SK-N-SH (cell line): ENCODE measurements at regions not wholly inside any gene's neighbourhood (a gene's known extent, or its start where the extent isn't known, plus 50 kb on each side); places are given as distances from the start of the nearest gene placed in this dataset.

Source experiments
- CTCF ChIA-PET: fragments of 300-600, 350-600 bp; formaldehyde crosslinking; extraction: SDS; loops from one replicate; lab custom pipeline; 2021; lab: Yijun Ruan, JAX
- POLR2A ChIA-PET: fragments of 350-600 bp; sonication (Branson Sonifier 250); formaldehyde crosslinking; extraction: SDS; loops from one replicate; lab custom pipeline; 2020; ENCODE audit warnings: antibody characterized with exemption, inconsistent platforms; lab: Yijun Ruan, JAX
- DNase-seq: peaks from one replicate; pipeline ENCODE4 v3.0.0; 2012
- H2AFZ ChIP-seq: fragments of 200-600 bp; sonication (generic); 2 replicates; pipeline ENCODE4 v1.8.1; 2016; ENCODE audit warnings: antibody characterized with exemption, mild to moderate bottlenecking, low read depth
- H3F3A ChIP-seq: fragments of 200-600 bp; sonication (generic); replicated peaks from 2 replicates; pipeline ENCODE3; 2016; ENCODE audit warnings: antibody characterized with exemption, mild to moderate bottlenecking; ENCODE audit not compliant: insufficient read depth
- H3K27ac ChIP-seq, 2 experiments: fragments of 200-500 bp in 1 of 2; fragments of 200-600 bp in 1 of 2; sonication (Bioruptor generic) in 1 of 2; sonication (generic), shearing (Covaris generic) in 1 of 2; 2 replicates each; pipeline versions ENCODE4 v1.5.1 to v1.6.1; 2014 to 2016; ENCODE audit warnings: low read depth in 2 of 2, inconsistent platforms in 1 of 2, low read length in 1 of 2, mild to moderate bottlenecking in 1 of 2, mixed read lengths in 1 of 2
- H3K27me3 ChIP-seq: fragments of 200-600 bp; sonication (generic), shearing (Covaris generic); 2 replicates; pipeline ENCODE4 v1.6.1; 2016; ENCODE audit warnings: mixed run types; ENCODE audit not compliant: insufficient read depth
- H3K36me3 ChIP-seq, 2 experiments: fragments of 200-500 bp in 1 of 2; fragments of 200-600 bp in 1 of 2; sonication (Bioruptor generic) in 1 of 2; sonication (generic) in 1 of 2; replicated peaks in 1 of 2; 2 replicates each; pipeline versions ENCODE3 to v1.5.1; 2014 to 2016; ENCODE audit warnings: low read length in 1 of 2, mild to moderate bottlenecking in 1 of 2; ENCODE audit not compliant: insufficient read depth in 2 of 2, control insufficient read depth in 1 of 2
- H3K4me1 ChIP-seq, 2 experiments: fragments of 200-500 bp in 1 of 2; fragments of 200-600 bp in 1 of 2; sonication (Bioruptor generic) in 1 of 2; sonication (generic), shearing (Covaris generic) in 1 of 2; 2 replicates each; pipeline versions ENCODE4 v1.5.1 to v1.6.1; 2014 to 2016; ENCODE audit warnings: low read depth in 1 of 2, low read length in 1 of 2, mixed run types in 1 of 2; ENCODE audit not compliant: insufficient read depth in 2 of 2, control insufficient read depth in 1 of 2
- H3K4me2 ChIP-seq: fragments of 200-600 bp; sonication (generic), shearing (Covaris generic); 2 replicates; pipeline ENCODE4 v1.6.1; 2017; ENCODE audit warnings: mixed run types
- H3K4me3 ChIP-seq, 2 experiments: fragments of 200-500 bp in 1 of 2; fragments of 200-600 bp in 1 of 2; sonication (Bioruptor generic) in 1 of 2; sonication (generic), shearing (Covaris generic) in 1 of 2; 2 replicates each; pipeline versions ENCODE4 v1.5.1 to v1.8.1; 2014 to 2016; ENCODE audit warnings: low read depth in 2 of 2, inconsistent platforms in 1 of 2, low read length in 1 of 2, mild to moderate bottlenecking in 1 of 2, mixed read lengths in 1 of 2, moderate library complexity in 1 of 2
- H3K79me2 ChIP-seq: fragments of 200-600 bp; sonication (generic); 2 replicates; pipeline ENCODE4 v1.8.1; 2017; ENCODE audit warnings: mild to moderate bottlenecking; ENCODE audit not compliant: insufficient read depth
- H3K9ac ChIP-seq: fragments of 200-600 bp; sonication (generic); 2 replicates; pipeline ENCODE4 v1.6.1; 2017; ENCODE audit warnings: mixed run types
- H3K9me2 ChIP-seq: fragments of 200-600 bp; sonication (generic); 2 replicates; pipeline ENCODE4 v1.6.1; 2017; ENCODE audit warnings: mixed run types
- H3K9me3 ChIP-seq: fragments of 200-600 bp; sonication (generic); 2 replicates; pipeline ENCODE4 v1.6.1; 2017; ENCODE audit warnings: mixed run types, mild to moderate bottlenecking, moderate library complexity
- H4K20me1 ChIP-seq: fragments of 200-600 bp; sonication (generic); 2 replicates; pipeline ENCODE4 v1.6.1; 2017; ENCODE audit warnings: mild to moderate bottlenecking, mixed run types; ENCODE audit not compliant: insufficient read depth
- CHD2 ChIP-seq: fragments of 150-350 bp; IDR thresholded peaks from 2 replicates; pipeline ENCODE4 v1.6.1; 2018; ENCODE audit warnings: low read length; ENCODE audit not compliant: partially characterized antibody
- EP300 ChIP-seq, 2 experiments: IDR thresholded peaks; 2 replicates each; pipeline versions ENCODE4 v1.4.0 to v1.6.1; 2012; ENCODE audit warnings: borderline replicate concordance in 1 of 2, low read depth in 1 of 2, low read length in 1 of 2
- EZH2phosphoT487 ChIP-seq: fragments of 200-600 bp; sonication (generic); IDR thresholded peaks from 2 replicates; pipeline ENCODE4 v1.6.1; 2017; ENCODE audit warnings: low read depth, mixed run types, mild to moderate bottlenecking, antibody characterized with exemption, moderate library complexity, borderline replicate concordance
- FOSL2 ChIP-seq: IDR thresholded peaks from 2 replicates; pipeline ENCODE4 v1.4.0; 2012; ENCODE audit warnings: low read depth, mild to moderate bottlenecking, moderate library complexity, borderline replicate concordance
- JUND ChIP-seq: IDR thresholded peaks from 2 replicates; pipeline ENCODE4 v1.4.0; 2012
- MAX ChIP-seq: IDR thresholded peaks from 2 replicates; pipeline ENCODE4 v1.4.0; 2012; ENCODE audit warnings: low read depth
- MXI1 ChIP-seq: IDR thresholded peaks from 2 replicates; pipeline ENCODE4 v1.6.1; 2012; ENCODE audit warnings: mild to moderate bottlenecking, low read depth, low read length, improper control_type of control experiment
- NFIC ChIP-seq: IDR thresholded peaks from 2 replicates; pipeline ENCODE4 v1.4.0; 2012; ENCODE audit warnings: borderline replicate concordance
- NRF1 ChIP-seq: IDR thresholded peaks from 2 replicates; pipeline ENCODE4 v1.6.1; 2012; ENCODE audit warnings: low read depth, mild to moderate bottlenecking, low read length
- PBX3 ChIP-seq: IDR thresholded peaks from 2 replicates; pipeline ENCODE4; 2012
- REST ChIP-seq: IDR thresholded peaks from 2 replicates; pipeline ENCODE4 v1.6.1; 2012; ENCODE audit warnings: mild to moderate bottlenecking, low read depth, low read length, moderate library complexity
- RXRA ChIP-seq: IDR thresholded peaks from 2 replicates; pipeline ENCODE4 v1.4.0; 2012; ENCODE audit warnings: low read depth, mild to moderate bottlenecking, borderline replicate concordance
- SIN3A ChIP-seq: IDR thresholded peaks from 2 replicates; pipeline ENCODE4 v1.6.1; 2012; ENCODE audit warnings: low read depth, mild to moderate bottlenecking, low read length, moderate library complexity, borderline replicate concordance
- SMC3 ChIP-seq: IDR thresholded peaks from 2 replicates; pipeline ENCODE4 v1.6.1; 2012; ENCODE audit warnings: low read depth, low read length, improper control_type of control experiment
- TAF1 ChIP-seq: IDR thresholded peaks from 2 replicates; pipeline ENCODE4 v1.6.1; 2012; ENCODE audit warnings: low read depth, mild to moderate bottlenecking, low read length, moderate library complexity, borderline replicate concordance
- TCF12 ChIP-seq: IDR thresholded peaks from 2 replicates; pipeline ENCODE4 v1.4.0; 2012
- USF1 ChIP-seq: IDR thresholded peaks from 2 replicates; pipeline ENCODE4 v1.4.0; 2012; ENCODE audit warnings: low read depth, borderline replicate concordance
- YY1 ChIP-seq: IDR thresholded peaks from 2 replicates; pipeline ENCODE4 v1.4.0; 2012; ENCODE audit warnings: low read depth, mild to moderate bottlenecking
- WGBS: methylation state at CpG from one replicate; pipeline ENCODE4 v1.1.6; 2017; ENCODE audit warnings: low lambda C conversion rate; 5-methylcytosine and 5-hydroxymethylcytosine counted together

- H4K20me1 ChIP-seq, result no peaks in the 10 kb centered on the region
- no peaks in the 10 kb centered on the region for H3K4me1 ChIP-seq
- H3K27ac ChIP-seq, result no peak overlapping the region
- no peak overlapping the region for H3K9ac ChIP-seq
- ChIA-PET POLR2A (no interaction called here), CTCF (interaction anchor here (0.6 kb wide), 1 partner anchor 318 kb away, joined by 3 read pairs; no protein-coding TSS in a partner anchor)
- H3K79me2 ChIP-seq, result no peaks in the 10 kb centered on the region
- H3K4me2 ChIP-seq, result no peak overlapping the region
- no peak overlapping the region for H3K4me3 ChIP-seq
- DNase-seq, result no peak
- H3K27me3 ChIP-seq, result no peaks in the 10 kb centered on the region
- 16% methylated on average over 6 of the region's 6 CpGs for WGBS
- H3F3A ChIP-seq, result no peaks in the 10 kb centered on the region
- no peaks in the 10 kb centered on the region for H3K9me3 ChIP-seq
- no peak overlapping the region for H2AFZ ChIP-seq
- no peaks in the 10 kb centered on the region for H3K36me3 ChIP-seq
- TF ChIP-seq MAX (no peak), PBX3 (no peak), MXI1 (no peak), TAF1 (no peak), USF1 (no peak), NFIC (no peak), FOSL2 (no peak), NRF1 (no peak), REST (no peak), TCF12 (no peak), EP300 (IDR thresholded peaks at IDR 0.05; ENCODE audit: borderline replicate concordance in 1 of 2, low read depth in 1 of 2, low read length in 1 of 2) (no peak), JUND (no peak), CHD2 (no peak), YY1 (no peak), RXRA (no peak), EZH2phosphoT487 (no peak), SIN3A (no peak), SMC3 (no peak)
- no peaks in the 10 kb centered on the region for H3K9me2 ChIP-seq
These were observed 1164.7 kb upstream of the MAP3K7 start for GRCh38 chr6:91751526-91751925.
